ENCODE measurements at regions not wholly inside any gene's neighbourhood (a gene's known extent, or its start where the extent isn't known, plus 50 kb on each side); places are given as distances from the start of the nearest gene placed in this dataset.

GRCh38 chr5:37989884-37990283 lies 150.0 kb upstream of the GDNF start:
- no peak for DNase-seq (ENCODE audit: low spot score)
- H3K9me3 ChIP-seq = no peaks in the 10 kb centered on the region
- H3K4me3 ChIP-seq = no peak overlapping the region
- intact Hi-C loops (cut with DNase I) = no loop called here
- no peaks in the 10 kb centered on the region for H3K36me3 ChIP-seq
- no peaks in the 10 kb centered on the region for H3K27me3 ChIP-seq (replicated peaks; ENCODE audit: insufficient read depth)
- 93% methylated on average over 1 of the region's 1 CpG for WGBS
- TF ChIP-seq CTCF (IDR thresholded peaks at IDR 0.05) (no peak), POLR2AphosphoS5 (IDR thresholded peaks at IDR 0.05) (no peak), POLR2A (IDR thresholded peaks at IDR 0.05) (no peak)
- no peak overlapping the region for H3K27ac ChIP-seq
- H3K4me1 ChIP-seq (replicated peaks) = no peaks in the 10 kb centered on the region

GRCh38 chr5:37988454-37989046 lies 148.7 kb upstream of the GDNF start:
- Histone ChIP-seq H3K27me3 (replicated peaks; ENCODE audit: insufficient read depth) (no peaks in the 10 kb centered on the region), H3K27ac (no peak overlapping the region), H3K4me1 (replicated peaks) (no peaks in the 10 kb centered on the region), H3K4me3 (no peak overlapping the region), H3K36me3 (no peaks in the 10 kb centered on the region), H3K9me3 (no peaks in the 10 kb centered on the region)
- intact Hi-C loops (cut with DNase I) = no loop called here
- DNase-seq (ENCODE audit: low spot score) = no peak
- TF ChIP-seq POLR2AphosphoS5 (IDR thresholded peaks at IDR 0.05) (no peak), POLR2A (IDR thresholded peaks at IDR 0.05) (no peak), CTCF (IDR thresholded peaks at IDR 0.05) (no peak)
- WGBS = 83% methylated on average over 1 of the region's 1 CpG

GRCh38 chr5:37984300-37984699 lies 144.5 kb upstream of the GDNF start:
- Histone ChIP-seq H3K4me3 (no peak overlapping the region), H3K9me3 (no peaks in the 10 kb centered on the region), H3K4me1 (replicated peaks) (no peaks in the 10 kb centered on the region), H3K27me3 (replicated peaks; ENCODE audit: insufficient read depth) (no peaks in the 10 kb centered on the region), H3K36me3 (no peaks in the 10 kb centered on the region), H3K27ac (no peak overlapping the region)
- intact Hi-C loops (cut with DNase I) = no loop called here
- TF ChIP-seq CTCF (IDR thresholded peaks at IDR 0.05) = no peak
- no peak for TF ChIP-seq POLR2AphosphoS5 (IDR thresholded peaks at IDR 0.05)
- no peak for TF ChIP-seq POLR2A (IDR thresholded peaks at IDR 0.05)
- DNase-seq (ENCODE audit: low spot score) = no peak
- WGBS = 68% methylated on average over 1 of the region's 1 CpG

GRCh38 chr5:37983463-37983862 lies 143.6 kb upstream of the GDNF start:
- no peaks in the 10 kb centered on the region for H3K27me3 ChIP-seq (replicated peaks; ENCODE audit: insufficient read depth)
- H3K27ac ChIP-seq = no peak overlapping the region
- no peak for DNase-seq (ENCODE audit: low spot score)
- H3K9me3 ChIP-seq = no peaks in the 10 kb centered on the region
- no peaks in the 10 kb centered on the region for H3K4me1 ChIP-seq (replicated peaks)
- H3K36me3 ChIP-seq = no peaks in the 10 kb centered on the region
- WGBS = 34% methylated on average over 2 of the region's 2 CpGs
- intact Hi-C loops (cut with DNase I) = no loop called here
- H3K4me3 ChIP-seq = no peak overlapping the region
- TF ChIP-seq POLR2AphosphoS5 (IDR thresholded peaks at IDR 0.05) (no peak), POLR2A (IDR thresholded peaks at IDR 0.05) (no peak), CTCF (IDR thresholded peaks at IDR 0.05) (no peak)

- intact Hi-C loops (cut with DNase I) = no loop called here
- Histone ChIP-seq H3K36me3 (no peaks in the 10 kb centered on the region), H3K4me1 (replicated peaks) (no peaks in the 10 kb centered on the region), H3K9me3 (no peaks in the 10 kb centered on the region), H3K27me3 (replicated peaks; ENCODE audit: insufficient read depth) (no peaks in the 10 kb centered on the region), H3K27ac (no peak overlapping the region), H3K4me3 (no peak overlapping the region)
- no peak for DNase-seq (ENCODE audit: low spot score)
- no peak for TF ChIP-seq POLR2AphosphoS5 (IDR thresholded peaks at IDR 0.05)
- no peak for TF ChIP-seq CTCF (IDR thresholded peaks at IDR 0.05)
- TF ChIP-seq POLR2A (IDR thresholded peaks at IDR 0.05) = no peak
- WGBS = 86% methylated on average over 1 of the region's 1 CpG
These were observed 139.7 kb upstream of the GDNF start for GRCh38 chr5:37979559-37979958.
